HCT116 (cell line): ENCODE measurements at regions not wholly inside any gene's neighbourhood (a gene's known extent, or its start where the extent isn't known, plus 50 kb on each side); places are given as distances from the start of the nearest gene placed in this dataset.

Source experiments
- ATAC-seq: fragments of 200-7000 bp; cut with Tn5 transposase; 2 replicates; pipeline ENCODE4 v1.9.1; 2020; ENCODE audit warnings: mild to moderate bottlenecking, moderate library complexity
- BruUV-seq: library from RNA; stranded (reverse); fragments of 400-500 nt; replicated peaks from 2 replicates; lab custom pipeline; 2021; lab: Mats Ljungman, UMichigan
- CTCF ChIA-PET: fragments of 300-600 bp; sonication (Branson Sonifier 250); formaldehyde crosslinking; loops from one replicate; lab custom pipeline; 2021; ENCODE audit warnings: antibody characterized with exemption; lab: Charles Lee
- POLR2A ChIA-PET: fragments of 300-600, 350-600 bp; sonication (Branson Sonifier 250); formaldehyde crosslinking; loops from one replicate; lab custom pipeline; 2021; ENCODE audit warnings: antibody characterized with exemption; lab: Charles Lee
- RAD21 ChIA-PET, 2 experiments: fragments of 300-600 bp; sonication (Branson Sonifier 250); formaldehyde crosslinking; loops; one replicate each; lab custom pipeline; 2023; ENCODE audit warnings: low total read pairs in 2 of 2; ENCODE audit not compliant: uncharacterized antibody in 2 of 2, unreplicated experiment in 2 of 2, low non-redundant PET in 1 of 2; lab: Charles Lee
- DNase-seq: peaks from one replicate; pipeline ENCODE4 v3.0.0-alpha.2; 2010; ENCODE audit warnings: low read depth, low spot score
- H2AFZ ChIP-seq: fragments of 200-600 bp; shearing (Covaris generic), sonication (generic); 2 replicates; pipeline ENCODE4 v1.6.1; 2017; ENCODE audit warnings: low read depth, mixed run types, mixed read lengths, antibody characterized with exemption, low read length; ENCODE audit not compliant: poor library complexity, severe bottlenecking
- H3K27ac ChIP-seq: 2 replicates; pipeline ENCODE4 v1.5.1; 2012; ENCODE audit warnings: low read depth, low read length
- H3K27me3 ChIP-seq: fragments of 200-600 bp; sonication (generic); 2 replicates; pipeline ENCODE4 v1.6.1; 2016; ENCODE audit warnings: mixed run types, low read length, mixed read lengths; ENCODE audit not compliant: insufficient read depth
- H3K36me3 ChIP-seq, 2 experiments: fragments of 200-500 bp in 1 of 2; fragments of 200-600 bp in 1 of 2; sonication (Bioruptor generic) in 1 of 2; sonication (generic) in 1 of 2; 2 replicates each; pipeline versions ENCODE4 v1.5.1 to v1.6.1; 2014 to 2016; ENCODE audit warnings: low read length in 2 of 2, inconsistent platforms in 1 of 2, mixed read lengths in 1 of 2, mixed run types in 1 of 2; ENCODE audit not compliant: insufficient read depth in 2 of 2, control insufficient read depth in 1 of 2
- H3K4me1 ChIP-seq, 2 experiments: fragments of 200-600 bp in 1 of 2; sonication (generic) in 1 of 2; 2 replicates each; pipeline versions ENCODE4 v1.5.1 to v1.6.1; 2012 to 2017; ENCODE audit warnings: low read length in 2 of 2, inconsistent platforms in 1 of 2, mild to moderate bottlenecking in 1 of 2, mixed read lengths in 1 of 2, mixed run types in 1 of 2, moderate library complexity in 1 of 2; ENCODE audit not compliant: insufficient read depth in 2 of 2, control insufficient read depth in 1 of 2
- H3K4me2 ChIP-seq: fragments of 200-600 bp; sonication (generic); 2 replicates; pipeline ENCODE4 v1.6.1; 2017; ENCODE audit warnings: mixed run types, low read length, mixed read lengths
- H3K4me3 ChIP-seq, 2 experiments: fragments of 200-600 bp in 1 of 2; sonication (generic) in 1 of 2; replicated peaks in 1 of 2; 2 replicates each; pipeline ENCODE4 v1.5.1; 2011 to 2016; ENCODE audit warnings: low read length in 2 of 2, control low read depth in 1 of 2, low read depth in 1 of 2, mild to moderate bottlenecking in 1 of 2, mixed read lengths in 1 of 2, mixed run types in 1 of 2
- H3K79me2 ChIP-seq: fragments of 200-600 bp; sonication (generic); 2 replicates; pipeline ENCODE4 v1.6.1; 2017; ENCODE audit warnings: mild to moderate bottlenecking, mixed run types, low read length, moderate library complexity, mixed read lengths; ENCODE audit not compliant: insufficient read depth
- H3K9ac ChIP-seq: fragments of 200-600 bp; sonication (generic); 2 replicates; pipeline ENCODE4 v1.6.1; 2016; ENCODE audit warnings: low read length, mixed read lengths
- H3K9me2 ChIP-seq: fragments of 200-600 bp; sonication (generic), shearing (Covaris generic); 2 replicates; pipeline ENCODE4 v1.6.1; 2017; ENCODE audit warnings: mixed run types, mild to moderate bottlenecking, moderate library complexity; ENCODE audit not compliant: insufficient read depth
- H3K9me3 ChIP-seq, 2 experiments: fragments of 200-500 bp in 1 of 2; fragments of 200-600 bp in 1 of 2; sonication (Bioruptor generic) in 1 of 2; sonication (generic) in 1 of 2; 2 replicates each; pipeline ENCODE4 v1.6.1; 2014 to 2017; ENCODE audit warnings: low read length in 2 of 2, mixed read lengths in 2 of 2, inconsistent platforms in 1 of 2, low read depth in 1 of 2, mild to moderate bottlenecking in 1 of 2, mixed run types in 1 of 2, moderate library complexity in 1 of 2; ENCODE audit not compliant: control insufficient read depth in 1 of 2, insufficient read depth in 1 of 2
- H4K20me1 ChIP-seq: fragments of 200-600 bp; sonication (generic), shearing (Covaris generic); 2 replicates; pipeline ENCODE4 v1.6.1; 2017; ENCODE audit warnings: mixed run types, mild to moderate bottlenecking, moderate library complexity; ENCODE audit not compliant: insufficient read depth
- CBX3 ChIP-seq: IDR thresholded peaks from 2 replicates; pipeline ENCODE4 v1.6.1; 2012; ENCODE audit warnings: low read depth
- EGR1 ChIP-seq: IDR thresholded peaks from 2 replicates; pipeline ENCODE4 v1.6.1; 2012; ENCODE audit warnings: low read depth
- ELF1 ChIP-seq: IDR thresholded peaks from 2 replicates; pipeline ENCODE4 v1.6.1; 2012; ENCODE audit warnings: low read depth, borderline replicate concordance
- JUND ChIP-seq: IDR thresholded peaks from 2 replicates; pipeline ENCODE4 v1.6.1; 2012
- MAX ChIP-seq: IDR thresholded peaks from 2 replicates; pipeline ENCODE4 v1.6.1; 2012
- POLR2A ChIP-seq: IDR thresholded peaks from 2 replicates; pipeline ENCODE4 v1.7.0; 2011; ENCODE audit warnings: borderline replicate concordance; ENCODE audit not compliant: insufficient read depth, insufficient read length; ENCODE audit errors: extremely low read depth
- REST ChIP-seq: IDR thresholded peaks from 2 replicates; pipeline ENCODE4 v1.6.1; 2012; ENCODE audit warnings: low read depth
- TCF7L2 ChIP-seq: IDR thresholded peaks from 2 replicates; pipeline ENCODE4 v1.7.0; 2011; ENCODE audit warnings: borderline replicate concordance, inconsistent platforms; ENCODE audit not compliant: insufficient read depth, insufficient read length; ENCODE audit errors: extremely low read depth
- ZBTB33 ChIP-seq: IDR thresholded peaks from 2 replicates; pipeline ENCODE4 v1.6.1; 2011; ENCODE audit warnings: mild to moderate bottlenecking, low read length, moderate library complexity; ENCODE audit not compliant: insufficient replicate concordance; ENCODE audit errors: extremely low read depth
- intact Hi-C: fragments of 100-400 bp; cut with micrococcal nuclease; formaldehyde crosslinking; loops from 2 replicates; pipeline ENCODE4 v1.10.0; 2022

- BruUV-seq: no TSS peak
- CTCF ChIA-PET: no interaction called here
Measured at GRCh38 chr2:220969348-220969747, 602.8 kb downstream of the EPHA4 start.

More at GRCh38 chr2:220969348-220969747, 602.8 kb downstream of the EPHA4 start:
- intact Hi-C loops: no loop called here
- no peaks in the 10 kb centered on the region for H4K20me1 ChIP-seq
- H3K4me1 ChIP-seq: no peaks in the 10 kb centered on the region
- peaks cover 5% of the 10 kb centered on the region; the same call in 1 of the 2 replicates for H3K27me3 ChIP-seq
- H3K9ac ChIP-seq: no peak overlapping the region
- ChIA-PET RAD21 (no interaction called here), POLR2A (no interaction called here)
- H3K4me3 ChIP-seq: no peak overlapping the region
- H3K36me3 ChIP-seq: no peaks in the 10 kb centered on the region
- H3K9me2 ChIP-seq: no peaks in the 10 kb centered on the region
- H3K9me3 ChIP-seq: no peaks in the 10 kb centered on the region
- TF ChIP-seq MAX (no peak), ZBTB33 (no peak), REST (no peak), CBX3 (no peak), EGR1 (no peak), TCF7L2 (no peak), ELF1 (no peak), JUND (no peak), POLR2A (no peak)
- no peaks in the 10 kb centered on the region for H3K79me2 ChIP-seq
- H2AFZ ChIP-seq: no peak overlapping the region
- no peak overlapping the region for H3K4me2 ChIP-seq
- no peak overlapping the region for H3K27ac ChIP-seq
- DNase-seq: no peak
- no peak for ATAC-seq
